Myocyte (in vitro differentiated cells): ENCODE measurements at regions not wholly inside any gene's neighbourhood (a gene's known extent, or its start where the extent isn't known, plus 50 kb on each side); places are given as distances from the start of the nearest gene placed in this dataset.
"Not testable (repeated sequence)": the region's sequence is repeated elsewhere in the genome, so short reads cannot be mapped to it uniquely, and the experiment has no call there.

Source experiments
- DNase-seq: peaks from one replicate; pipeline ENCODE4 v3.0.0-alpha.2; 2012; ENCODE audit warnings: low read depth

DNA sequence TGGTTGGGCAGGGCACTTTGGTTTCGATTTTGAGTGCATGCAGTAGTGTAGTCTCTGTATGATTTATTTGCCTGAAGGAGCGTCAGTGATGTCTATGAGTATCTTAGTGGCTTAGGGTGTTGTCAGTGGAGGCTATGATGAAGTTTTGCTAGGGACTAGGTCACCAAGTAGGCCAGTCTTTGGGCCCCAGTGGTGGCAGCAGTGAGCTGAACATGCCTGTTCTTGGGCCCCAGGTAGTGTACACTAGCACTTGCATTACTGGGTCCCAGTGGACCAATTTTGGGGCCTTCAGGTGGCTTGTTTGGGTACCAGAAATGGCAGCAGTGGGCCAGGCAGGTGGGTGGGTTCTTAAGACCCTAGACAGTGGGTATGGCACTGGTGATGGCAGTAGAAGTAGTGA lies 598.7 kb upstream of the SPRY2 start:
- DNase-seq, result no peak

DNA sequence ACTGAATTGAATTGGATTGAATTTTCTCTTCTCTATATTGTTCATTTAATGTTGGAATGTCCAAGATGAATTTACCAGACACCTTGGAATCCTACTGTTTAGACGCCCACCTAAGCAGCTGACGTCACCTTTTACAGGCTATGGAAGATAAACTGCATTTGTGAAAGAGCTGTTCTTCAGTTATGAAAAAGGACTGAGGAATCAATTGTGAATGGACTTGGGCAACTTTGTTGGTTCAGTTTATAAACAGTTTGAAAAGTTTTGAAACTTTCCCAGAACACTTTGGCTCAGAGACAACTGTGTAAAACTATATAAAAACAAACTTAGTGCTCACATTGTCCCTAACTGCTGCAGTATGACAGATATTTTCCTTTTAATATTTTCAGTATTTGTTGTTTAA lies 590.8 kb upstream of the SPRY2 start:
- DNase-seq, result no peak

DNA sequence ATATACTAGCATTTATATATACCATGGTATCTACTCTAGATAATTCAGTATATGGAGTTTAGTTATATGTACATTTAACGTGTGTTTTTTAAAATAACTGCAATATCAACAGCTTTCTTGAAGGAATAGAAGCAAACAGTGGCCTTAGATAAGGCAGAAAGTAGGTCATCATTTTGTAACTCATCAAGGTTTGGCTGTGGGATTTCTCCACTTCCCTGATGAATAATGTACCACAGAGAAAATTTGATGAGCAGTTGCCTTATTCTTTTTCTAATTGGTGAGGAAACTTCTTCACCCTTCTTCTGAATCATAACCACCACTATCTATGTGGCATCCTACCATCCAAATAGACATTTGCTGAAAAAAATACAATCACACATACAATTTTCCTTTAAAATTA lies 590.2 kb upstream of the SPRY2 start:
- no peak for DNase-seq

DNA sequence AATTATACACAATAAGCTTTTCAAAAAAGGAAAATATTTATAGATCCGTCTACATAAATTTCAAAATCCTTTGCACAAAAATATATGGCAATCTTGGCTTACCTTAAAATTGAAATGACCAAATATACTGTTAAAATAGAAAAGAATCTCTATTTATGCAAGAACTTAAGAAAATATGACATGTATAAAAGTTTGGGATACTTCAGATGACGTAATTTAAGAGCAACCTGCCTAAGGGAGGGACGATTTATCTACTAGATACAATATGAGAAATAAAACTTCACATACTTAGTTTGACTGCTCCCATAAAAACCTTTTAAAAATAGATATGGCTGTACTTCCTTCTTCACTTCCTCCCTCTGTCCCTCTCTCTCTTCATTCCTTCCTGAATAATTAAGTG lies 587.3 kb upstream of the SPRY2 start:
- no peak for DNase-seq

DNA sequence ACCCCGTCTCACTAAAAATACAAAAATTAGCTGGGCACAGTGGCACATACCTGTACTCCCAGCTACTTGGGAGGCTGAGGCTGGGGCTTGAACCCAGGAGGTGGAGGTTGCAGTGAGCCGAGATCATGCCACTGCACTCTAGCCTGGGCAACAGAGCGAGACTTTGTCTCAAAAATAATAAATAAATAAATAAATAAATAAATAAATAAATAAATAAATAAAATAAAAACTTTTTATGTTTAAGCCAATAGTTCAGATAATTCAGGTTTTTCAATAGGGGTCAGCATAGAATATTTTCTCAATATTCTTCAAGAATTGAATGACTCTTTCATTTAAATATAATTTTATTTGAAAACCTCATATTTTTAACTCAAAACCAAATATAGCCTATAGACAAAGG lies 585.1 kb upstream of the SPRY2 start:
- not testable (repeated sequence) for DNase-seq

DNA sequence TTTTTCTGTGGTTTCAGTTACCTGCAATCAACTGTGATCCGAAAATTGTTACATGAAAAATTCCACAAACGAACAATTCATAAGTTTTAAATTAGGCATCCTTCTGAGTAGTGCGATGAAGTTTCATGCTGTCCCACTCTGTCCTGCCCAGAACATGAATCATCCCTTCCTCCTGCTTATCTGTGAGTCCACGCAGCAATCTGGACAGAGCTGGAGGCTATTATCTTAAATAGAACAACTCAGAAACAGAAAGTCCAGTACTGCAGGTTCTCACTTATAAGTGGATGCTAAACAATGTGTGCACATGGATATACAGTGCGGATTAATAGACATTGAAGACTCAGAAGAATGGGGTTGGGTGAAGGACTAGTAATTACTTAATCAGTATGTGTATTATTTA lies 583.7 kb upstream of the SPRY2 start:
- no peak for DNase-seq

DNA sequence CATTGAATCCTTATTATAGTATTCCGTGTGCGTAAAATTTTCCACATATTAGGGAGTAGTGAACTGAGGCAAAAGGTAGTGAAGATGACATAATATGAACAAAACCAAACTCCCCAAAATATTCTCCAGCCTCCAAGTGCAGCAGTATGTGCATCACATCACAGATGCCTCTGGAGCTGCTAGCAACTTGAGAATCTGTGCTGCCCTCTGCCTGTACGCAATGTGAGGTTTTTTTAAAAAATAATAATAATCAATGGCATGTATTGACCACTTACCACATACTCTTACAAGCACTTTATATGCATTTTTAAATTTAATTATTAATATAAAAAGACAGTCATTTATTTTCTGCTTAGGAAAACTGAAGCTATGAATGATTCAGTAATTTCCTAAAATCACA lies 583.0 kb upstream of the SPRY2 start:
- no peak for DNase-seq

DNA sequence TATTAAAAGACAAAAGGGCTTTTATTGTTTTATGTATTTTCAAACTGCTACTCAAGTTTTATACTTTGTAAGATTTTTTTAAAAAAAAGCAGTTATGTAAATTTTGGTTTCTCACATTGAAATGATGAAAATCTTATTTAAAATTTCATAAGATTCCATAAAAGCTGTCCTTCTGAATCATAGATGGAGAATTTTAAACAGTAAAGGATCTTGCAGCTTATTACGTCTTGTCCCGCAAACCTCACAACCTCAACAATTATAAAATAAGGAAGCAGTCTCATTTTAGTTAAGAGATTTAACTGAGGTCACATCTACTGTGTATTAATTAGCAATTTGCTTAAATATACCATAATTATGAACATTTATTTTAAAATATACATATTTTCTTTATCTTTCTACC lies 581.0 kb upstream of the SPRY2 start:
- DNase-seq, result no peak

DNA sequence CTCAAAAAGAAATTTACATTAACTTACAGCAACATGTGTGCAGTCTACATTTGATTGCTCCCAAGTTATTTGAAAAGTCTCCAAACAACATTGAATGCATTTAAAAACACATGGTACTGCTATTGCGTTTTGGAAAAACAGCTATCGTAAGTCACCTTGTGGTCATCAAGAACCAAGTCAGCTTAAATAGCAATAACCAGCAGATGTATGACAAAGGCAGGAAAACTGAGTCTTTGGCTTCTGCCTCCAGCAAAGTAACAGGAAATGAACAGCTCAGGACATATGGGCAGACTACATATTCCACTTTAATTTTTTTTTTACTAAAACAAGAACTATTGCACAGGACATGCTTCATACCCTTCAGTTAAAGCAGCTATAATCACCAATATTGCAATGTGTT lies 580.6 kb upstream of the SPRY2 start:
- no peak for DNase-seq

DNA sequence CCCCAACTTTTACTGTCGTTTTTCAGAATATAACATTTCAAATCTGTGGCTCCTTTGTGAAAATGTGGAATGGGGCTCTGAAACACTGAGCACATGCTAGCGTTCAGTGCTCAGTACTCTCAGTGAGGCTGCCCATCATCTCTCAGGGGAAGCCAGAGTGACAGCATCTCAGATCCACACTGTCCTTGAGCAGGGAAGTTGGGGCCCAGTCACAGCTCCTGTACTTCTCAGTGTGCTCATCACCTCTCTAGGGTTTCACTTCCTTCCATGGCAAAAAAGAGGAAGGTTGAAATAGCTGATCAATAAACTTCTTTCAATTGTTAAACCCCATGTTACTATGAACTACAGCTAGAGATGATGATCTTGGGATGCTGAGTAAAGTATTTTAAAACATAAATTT lies 565.9 kb upstream of the SPRY2 start:
- DNase-seq, result no peak

DNA sequence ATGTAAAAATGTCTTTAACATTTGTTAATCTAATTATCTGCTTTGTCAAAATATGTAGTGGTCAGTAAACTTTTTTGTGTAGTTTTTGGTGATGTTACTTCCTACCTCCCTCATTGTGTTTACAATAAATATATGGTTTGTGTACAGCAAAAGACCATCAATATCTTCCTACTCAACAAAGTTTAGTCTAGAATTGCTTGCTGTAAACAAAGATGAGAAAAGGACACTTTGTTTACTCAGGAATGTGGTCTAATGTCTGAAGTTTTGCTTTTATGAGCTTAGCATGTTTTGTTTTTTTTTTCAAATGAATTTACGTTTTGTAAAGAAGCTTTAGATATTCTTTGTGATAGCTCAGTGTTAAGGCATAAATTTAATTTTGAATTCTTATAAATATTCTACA lies 563.5 kb upstream of the SPRY2 start:
- no peak for DNase-seq

DNA sequence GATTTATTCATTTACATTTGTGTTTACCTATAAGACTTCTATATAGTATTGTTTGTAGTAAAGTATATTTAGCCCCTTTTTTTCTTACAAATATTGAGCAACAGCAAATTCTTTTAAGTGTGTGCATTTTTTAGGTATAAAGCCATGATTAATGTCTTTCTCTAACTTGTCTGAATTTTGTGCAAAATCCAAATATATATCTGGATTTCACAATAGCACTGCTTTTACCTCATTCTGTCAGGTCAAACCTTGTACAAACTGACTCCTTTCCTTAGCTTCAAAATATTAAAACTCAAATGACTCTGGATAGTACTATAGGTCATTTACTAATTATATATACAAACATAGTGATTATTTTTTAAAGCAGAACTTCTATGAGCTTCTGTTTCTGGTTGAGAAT lies 563.0 kb upstream of the SPRY2 start:
- DNase-seq, result no peak

DNA sequence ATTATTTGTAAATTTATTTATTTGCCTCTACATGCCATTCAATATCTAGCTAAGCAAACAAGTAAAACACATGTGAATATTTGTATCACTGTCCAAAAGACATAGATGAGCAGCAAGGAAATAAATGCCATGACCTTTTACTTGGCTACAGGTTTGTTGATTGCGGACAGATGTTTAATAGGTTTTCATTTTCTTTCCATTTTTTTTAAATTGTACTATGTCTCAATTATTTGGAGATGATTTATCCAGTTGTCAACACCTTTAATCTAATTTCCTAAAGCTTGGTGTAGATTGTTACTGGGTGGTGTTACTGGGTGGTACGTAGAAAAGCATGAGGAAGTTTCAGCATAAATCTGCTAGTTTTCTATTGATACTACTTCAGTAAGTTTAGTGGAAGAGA lies 560.6 kb upstream of the SPRY2 start:
- DNase-seq, result no peak

DNA sequence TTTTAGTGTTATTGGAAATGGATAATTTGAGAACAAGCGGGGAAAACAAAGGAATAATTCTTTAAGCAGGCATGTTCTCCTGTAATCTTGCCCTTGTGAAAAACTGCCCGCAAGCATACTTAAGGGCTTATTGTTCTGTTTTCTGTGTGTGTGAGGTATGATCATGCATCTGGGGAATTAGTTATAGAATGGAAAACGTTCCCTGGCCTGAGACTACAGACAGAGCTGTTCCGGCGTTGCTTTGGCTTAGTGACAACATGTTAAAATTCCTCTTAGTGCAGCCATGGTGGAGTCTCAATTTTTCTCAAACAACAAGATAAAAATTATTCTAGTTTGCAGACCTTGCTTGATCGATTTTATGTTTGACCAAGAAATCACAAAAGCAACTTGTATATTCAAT lies 560.2 kb upstream of the SPRY2 start:
- no peak for DNase-seq

DNA sequence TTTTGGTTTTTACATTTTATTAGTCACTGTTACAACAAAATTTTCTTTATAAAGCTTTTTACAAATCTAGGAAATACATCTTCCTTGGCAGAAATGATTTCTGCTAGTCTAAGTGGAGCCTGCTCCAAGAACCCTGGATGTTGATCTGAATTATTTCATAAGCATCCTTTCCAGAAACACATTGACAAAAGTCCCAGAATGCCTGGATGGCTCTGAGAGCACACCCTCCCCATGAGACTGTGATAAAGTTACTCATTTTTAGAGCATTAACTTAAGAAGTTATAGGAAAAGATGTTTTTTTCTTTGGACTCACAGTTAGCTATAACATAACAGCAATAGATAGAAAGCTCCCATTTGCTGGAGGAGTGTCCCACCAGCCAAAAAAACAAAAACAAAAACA lies 559.6 kb upstream of the SPRY2 start:
- DNase-seq, result no peak

DNA sequence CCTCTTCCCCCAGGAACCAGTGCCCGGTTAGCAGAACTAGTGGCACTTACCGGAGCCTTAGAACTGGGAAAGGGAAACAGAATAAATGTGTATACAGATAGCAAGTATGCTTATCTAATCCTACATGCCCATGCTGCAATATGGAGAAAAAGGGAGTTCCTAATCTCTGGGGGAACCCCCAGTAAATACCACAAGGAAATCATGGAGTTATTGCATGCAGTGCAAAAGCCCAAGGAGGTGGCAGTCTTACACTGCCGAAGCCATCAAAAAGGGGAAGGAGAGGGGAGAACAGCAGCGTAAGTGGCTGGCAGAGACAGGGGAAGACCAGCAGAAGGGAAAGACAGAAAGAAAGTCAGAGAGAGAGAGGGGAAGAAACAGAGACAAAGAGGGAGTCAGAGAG lies 556.7 kb upstream of the SPRY2 start:
- not testable (repeated sequence) for DNase-seq

DNA sequence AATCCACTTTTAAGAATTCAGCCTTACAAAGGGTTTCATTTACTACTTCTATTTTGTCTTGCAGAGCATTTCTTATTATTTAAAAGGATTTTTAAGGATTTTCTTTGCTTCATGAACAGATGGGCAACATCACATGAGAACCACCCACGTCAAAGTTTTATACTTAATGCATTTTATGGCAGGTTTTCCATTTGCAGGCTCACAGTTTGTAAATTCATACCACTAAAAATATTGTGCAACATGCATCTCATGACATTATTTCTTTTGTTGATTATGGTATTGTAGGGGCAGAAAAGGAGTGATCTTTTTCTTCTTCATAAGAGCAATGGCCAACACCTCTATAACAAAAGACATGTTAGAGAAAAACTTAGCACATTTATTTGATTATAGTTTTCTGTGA lies 554.0 kb upstream of the SPRY2 start:
- DNase-seq, result no peak

DNA sequence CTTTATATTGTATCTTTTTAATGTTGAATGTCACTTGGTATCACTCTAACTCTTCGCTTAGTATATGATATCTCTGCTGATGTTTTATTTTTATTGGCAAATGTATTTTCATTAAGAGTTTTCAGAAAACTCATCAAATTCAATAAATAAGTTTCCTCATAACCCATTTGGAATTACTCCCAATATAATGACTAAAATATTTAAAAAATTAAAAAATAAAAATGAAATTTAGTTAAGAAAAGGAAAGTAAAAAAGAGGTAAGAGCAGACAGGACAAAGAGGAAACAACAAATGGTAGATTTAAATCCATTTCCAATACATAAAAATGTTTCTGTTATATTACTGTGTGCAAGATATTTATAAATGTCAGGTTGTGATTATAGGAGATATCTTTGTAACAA lies 548.9 kb upstream of the SPRY2 start:
- no peak for DNase-seq

DNA sequence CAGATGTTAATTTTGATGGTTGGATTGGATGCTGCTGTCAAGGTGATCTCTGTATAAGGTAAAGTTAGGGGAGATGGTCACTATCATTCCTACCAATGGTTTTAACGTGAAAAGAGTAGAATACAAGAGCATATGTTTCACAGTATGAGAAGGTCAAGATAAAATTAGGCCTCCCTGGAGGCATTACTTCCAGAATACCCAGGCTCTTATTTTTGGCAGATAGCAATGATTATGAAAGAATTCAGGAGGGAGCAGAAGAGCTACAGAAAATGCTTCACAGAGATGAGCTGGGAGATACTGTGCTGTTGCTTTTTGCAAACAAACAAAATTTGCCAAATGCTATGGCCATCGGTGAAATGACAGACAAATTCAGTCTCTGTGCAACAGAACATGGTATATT lies 547.5 kb upstream of the SPRY2 start:
- DNase-seq, result no peak

DNA sequence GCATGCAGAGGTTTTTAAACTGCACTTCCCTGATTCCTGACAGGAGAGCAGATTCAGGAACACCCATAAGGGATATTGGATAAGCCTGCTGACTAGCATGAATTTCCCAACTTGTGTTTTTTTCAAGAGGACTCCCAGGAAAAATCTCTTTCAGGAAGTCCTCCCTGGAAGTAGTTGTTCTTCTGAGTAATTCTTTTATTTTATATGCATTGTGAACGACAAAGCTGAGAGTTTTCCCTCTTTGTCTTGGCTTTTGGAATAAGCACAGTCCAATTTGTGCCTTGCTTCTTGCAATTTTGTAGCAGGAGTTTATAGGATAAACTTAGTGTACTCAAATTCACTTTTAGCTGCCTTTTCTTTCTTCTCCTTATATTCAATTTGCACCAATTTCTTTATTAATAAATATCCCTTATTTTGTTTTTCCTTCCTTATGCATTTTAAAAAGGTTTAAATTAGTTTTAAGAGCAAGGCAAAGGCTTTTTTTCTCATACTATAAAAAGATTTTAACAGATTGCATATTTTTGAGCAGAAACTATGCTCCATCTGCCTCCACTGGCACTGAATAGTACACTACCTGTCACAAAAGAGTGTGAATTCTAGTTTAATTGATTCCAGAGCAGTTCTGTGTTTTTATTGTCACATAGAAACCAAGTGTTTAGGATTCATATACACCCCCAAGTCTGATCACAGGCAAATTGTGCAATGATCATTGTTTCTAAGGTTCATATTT lies 543.3 kb upstream of the SPRY2 start:
- DNase-seq, result no peak

DNA sequence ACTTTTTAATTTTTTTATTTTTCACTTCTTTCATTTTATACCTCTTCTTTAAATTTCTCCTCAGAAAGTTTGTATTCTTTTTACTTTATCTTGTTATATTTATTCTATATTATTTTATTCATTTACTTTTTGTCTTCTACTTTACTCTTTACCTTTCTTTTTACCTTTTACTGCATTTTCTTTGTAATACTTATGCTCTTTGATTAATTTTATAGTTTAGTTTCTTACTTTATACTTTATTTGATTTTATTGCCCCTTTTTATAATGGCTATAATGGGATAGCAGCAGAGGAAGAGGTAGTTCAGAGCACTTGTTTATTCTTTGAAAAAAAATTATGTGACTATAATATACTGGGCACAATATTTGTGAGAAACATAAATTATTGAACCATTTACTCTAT lies 542.6 kb upstream of the SPRY2 start:
- no peak for DNase-seq

DNA sequence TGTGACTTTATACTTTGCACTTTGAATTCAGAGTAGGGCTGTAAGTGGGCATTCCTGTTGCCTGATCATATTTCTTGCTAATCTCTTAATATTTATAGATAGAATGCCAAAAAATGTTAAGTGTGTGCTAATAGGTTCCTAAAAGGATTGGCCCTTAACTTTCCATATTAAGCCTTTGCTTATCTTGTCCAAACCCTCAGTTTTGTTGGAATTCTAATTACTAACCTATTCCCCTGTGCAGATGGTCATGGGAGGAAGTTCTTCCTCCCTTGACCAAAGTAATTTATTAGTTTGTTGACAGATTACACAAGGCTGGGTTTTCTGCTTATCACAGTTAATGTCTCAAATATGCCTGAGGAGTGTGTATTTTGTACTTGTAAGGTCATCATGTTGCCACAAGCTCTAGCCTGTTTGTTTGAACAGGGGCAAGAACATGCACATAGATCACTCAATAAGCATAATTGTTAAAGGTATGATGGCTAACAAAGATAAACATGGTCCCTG lies 541.1 kb upstream of the SPRY2 start:
- no peak for DNase-seq

DNA sequence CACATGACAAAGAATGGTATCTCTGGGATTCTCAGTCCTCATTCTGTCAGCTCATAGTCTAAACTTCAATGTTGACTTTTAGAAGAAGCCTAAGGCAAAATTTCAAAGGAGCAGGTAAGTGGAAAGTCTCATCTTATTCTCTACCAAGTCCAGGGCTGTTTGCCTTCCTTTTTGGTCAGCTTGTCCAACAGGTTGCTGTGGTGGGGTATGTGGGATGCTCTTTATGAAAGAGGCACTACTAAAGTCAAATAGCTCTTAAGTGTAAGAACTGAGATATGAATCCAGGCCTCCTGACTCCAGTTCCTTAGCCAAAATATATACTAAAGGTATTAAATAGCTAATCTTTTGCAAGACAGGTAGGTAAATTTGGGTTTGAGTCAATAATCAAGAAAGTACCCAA lies 540.6 kb upstream of the SPRY2 start:
- no peak for DNase-seq

DNA sequence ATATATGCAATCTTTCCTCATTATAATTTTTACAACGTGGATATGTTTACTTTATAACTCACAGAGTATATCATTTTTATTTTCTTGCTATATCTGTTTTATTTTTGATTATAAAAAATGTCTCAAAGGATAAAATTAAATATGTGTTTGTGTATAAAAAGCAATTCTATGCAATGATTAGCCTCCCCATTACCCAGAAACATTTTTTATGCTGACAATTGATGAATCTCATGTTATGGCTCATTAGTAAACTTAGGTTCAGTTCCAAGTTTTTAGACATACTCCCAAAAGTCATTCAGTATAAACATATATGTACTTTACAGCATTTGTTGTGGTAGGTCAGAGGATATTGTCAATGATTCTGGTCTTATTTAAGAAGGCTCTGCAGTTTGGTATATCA lies 540.1 kb upstream of the SPRY2 start:
- no peak for DNase-seq
